ENCODE measurements at regions not wholly inside any gene's neighbourhood (a gene's known extent, or its start where the extent isn't known, plus 50 kb on each side); places are given as distances from the start of the nearest gene placed in this dataset.

DNA sequence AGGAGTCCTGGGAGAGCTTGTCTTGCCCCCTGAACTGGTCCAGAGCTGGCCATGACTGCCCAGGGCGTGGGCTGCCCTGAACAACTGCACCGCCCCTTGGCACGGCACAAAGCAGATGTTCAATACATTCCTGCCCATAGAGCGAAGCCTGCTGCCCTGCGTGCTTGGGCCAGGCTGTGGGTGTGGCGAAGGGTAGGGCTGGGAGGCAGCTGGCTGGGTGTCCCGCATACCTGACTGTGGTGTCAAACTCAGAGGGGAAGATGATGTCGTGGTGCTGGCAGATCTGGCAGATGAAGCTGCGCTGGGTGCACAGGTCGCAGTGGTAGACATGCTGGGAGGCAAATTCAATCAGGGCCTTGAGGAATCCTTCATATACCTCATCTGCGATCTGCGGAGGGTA is 124.2 kb upstream of the SMURF2 start (continued):
- TF ChIP-seq, protein P1, sequence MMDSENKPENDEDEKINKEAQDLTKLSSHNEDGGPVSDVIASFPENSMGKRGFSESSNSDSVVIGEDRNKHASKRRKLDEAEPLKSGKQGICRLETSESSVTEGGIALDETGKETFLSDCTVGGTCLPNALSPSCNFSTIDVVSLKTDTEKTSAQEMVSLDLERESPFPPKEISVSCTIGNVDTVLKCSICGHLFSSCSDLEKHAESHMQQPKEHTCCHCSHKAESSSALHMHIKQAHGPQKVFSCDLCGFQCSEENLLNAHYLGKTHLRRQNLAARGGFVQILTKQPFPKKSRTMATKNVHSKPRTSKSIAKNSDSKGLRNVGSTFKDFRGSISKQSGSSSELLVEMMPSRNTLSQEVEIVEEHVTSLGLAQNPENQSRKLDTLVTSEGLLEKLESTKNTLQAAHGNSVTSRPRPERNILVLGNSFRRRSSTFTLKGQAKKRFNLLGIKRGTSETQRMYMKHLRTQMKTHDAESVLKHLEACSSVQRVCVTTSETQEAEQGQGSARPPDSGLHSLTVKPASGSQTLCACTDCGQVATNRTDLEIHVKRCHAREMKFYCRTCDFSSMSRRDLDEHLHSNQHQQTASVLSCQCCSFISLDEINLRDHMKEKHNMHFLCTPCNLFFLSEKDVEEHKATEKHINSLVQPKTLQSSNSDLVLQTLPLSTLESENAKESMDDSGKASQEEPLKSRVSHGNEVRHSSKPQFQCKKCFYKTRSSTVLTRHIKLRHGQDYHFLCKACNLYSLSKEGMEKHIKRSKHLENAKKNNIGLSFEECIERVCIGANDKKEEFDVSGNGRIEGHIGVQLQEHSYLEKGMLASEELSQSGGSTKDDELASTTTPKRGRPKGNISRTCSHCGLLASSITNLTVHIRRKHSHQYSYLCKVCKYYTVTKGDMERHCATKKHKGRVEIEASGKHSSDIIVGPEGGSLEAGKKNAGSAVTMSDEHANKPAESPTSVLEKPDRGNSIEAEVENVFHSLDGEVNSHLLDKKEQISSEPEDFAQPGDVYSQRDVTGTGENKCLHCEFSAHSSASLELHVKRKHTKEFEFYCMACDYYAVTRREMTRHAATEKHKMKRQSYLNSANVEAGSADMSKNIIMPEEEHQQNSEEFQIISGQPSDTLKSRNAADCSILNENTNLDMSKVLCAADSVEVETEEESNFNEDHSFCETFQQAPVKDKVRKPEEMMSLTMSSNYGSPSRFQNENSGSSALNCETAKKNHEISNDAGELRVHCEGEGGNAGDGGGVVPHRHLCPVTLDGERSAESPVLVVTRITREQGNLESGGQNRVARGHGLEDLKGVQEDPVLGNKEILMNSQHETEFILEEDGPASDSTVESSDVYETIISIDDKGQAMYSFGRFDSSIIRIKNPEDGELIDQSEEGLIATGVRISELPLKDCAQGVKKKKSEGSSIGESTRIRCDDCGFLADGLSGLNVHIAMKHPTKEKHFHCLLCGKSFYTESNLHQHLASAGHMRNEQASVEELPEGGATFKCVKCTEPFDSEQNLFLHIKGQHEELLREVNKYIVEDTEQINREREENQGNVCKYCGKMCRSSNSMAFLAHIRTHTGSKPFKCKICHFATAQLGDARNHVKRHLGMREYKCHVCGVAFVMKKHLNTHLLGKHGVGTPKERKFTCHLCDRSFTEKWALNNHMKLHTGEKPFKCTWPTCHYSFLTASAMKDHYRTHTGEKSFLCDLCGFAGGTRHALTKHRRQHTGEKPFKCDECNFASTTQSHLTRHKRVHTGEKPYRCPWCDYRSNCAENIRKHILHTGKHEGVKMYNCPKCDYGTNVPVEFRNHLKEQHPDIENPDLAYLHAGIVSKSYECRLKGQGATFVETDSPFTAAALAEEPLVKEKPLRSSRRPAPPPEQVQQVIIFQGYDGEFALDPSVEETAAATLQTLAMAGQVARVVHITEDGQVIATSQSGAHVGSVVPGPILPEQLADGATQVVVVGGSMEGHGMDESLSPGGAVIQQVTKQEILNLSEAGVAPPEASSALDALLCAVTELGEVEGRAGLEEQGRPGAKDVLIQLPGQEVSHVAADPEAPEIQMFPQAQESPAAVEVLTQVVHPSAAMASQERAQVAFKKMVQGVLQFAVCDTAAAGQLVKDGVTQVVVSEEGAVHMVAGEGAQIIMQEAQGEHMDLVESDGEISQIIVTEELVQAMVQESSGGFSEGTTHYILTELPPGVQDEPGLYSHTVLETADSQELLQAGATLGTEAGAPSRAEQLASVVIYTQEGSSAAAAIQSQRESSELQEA (CRISPR knock-in tag; IDR thresholded peaks at IDR 0.05; ENCODE audit: not compliant biosample characterization) = no peak
- no peak for TF ChIP-seq GATA4 (IDR thresholded peaks at IDR 0.05; ENCODE audit: borderline replicate concordance, low read depth)
- TF ChIP-seq STAT5B (CRISPR knock-in tag; IDR thresholded peaks at IDR 0.05) = no peak
- no peak for TF ChIP-seq KMT2A (CRISPR knock-in tag; IDR thresholded peaks at IDR 0.05)
- TF ChIP-seq, protein P2, sequence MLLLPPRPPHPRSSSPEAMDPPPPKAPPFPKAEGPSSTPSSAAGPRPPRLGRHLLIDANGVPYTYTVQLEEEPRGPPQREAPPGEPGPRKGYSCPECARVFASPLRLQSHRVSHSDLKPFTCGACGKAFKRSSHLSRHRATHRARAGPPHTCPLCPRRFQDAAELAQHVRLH (CRISPR knock-in tag; IDR thresholded peaks at IDR 0.05; ENCODE audit: borderline replicate concordance, low read depth) = no peak
- no peak for TF ChIP-seq MTF1 (CRISPR knock-in tag; IDR thresholded peaks at IDR 0.05)
- TF ChIP-seq, protein P3, sequence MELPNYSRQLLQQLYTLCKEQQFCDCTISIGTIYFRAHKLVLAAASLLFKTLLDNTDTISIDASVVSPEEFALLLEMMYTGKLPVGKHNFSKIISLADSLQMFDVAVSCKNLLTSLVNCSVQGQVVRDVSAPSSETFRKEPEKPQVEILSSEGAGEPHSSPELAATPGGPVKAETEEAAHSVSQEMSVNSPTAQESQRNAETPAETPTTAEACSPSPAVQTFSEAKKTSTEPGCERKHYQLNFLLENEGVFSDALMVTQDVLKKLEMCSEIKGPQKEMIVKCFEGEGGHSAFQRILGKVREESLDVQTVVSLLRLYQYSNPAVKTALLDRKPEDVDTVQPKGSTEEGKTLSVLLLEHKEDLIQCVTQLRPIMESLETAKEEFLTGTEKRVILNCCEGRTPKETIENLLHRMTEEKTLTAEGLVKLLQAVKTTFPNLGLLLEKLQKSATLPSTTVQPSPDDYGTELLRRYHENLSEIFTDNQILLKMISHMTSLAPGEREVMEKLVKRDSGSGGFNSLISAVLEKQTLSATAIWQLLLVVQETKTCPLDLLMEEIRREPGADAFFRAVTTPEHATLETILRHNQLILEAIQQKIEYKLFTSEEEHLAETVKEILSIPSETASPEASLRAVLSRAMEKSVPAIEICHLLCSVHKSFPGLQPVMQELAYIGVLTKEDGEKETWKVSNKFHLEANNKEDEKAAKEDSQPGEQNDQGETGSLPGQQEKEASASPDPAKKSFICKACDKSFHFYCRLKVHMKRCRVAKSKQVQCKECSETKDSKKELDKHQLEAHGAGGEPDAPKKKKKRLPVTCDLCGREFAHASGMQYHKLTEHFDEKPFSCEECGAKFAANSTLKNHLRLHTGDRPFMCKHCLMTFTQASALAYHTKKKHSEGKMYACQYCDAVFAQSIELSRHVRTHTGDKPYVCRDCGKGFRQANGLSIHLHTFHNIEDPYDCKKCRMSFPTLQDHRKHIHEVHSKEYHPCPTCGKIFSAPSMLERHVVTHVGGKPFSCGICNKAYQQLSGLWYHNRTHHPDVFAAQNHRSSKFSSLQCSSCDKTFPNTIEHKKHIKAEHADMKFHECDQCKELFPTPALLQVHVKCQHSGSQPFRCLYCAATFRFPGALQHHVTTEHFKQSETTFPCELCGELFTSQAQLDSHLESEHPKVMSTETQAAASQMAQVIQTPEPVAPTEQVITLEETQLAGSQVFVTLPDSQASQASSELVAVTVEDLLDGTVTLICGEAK (IDR thresholded peaks at IDR 0.05) = no peak
- TF ChIP-seq, protein P3 (CRISPR knock-in tag; IDR thresholded peaks at IDR 0.05) = no peak
- TF ChIP-seq, protein P4, sequence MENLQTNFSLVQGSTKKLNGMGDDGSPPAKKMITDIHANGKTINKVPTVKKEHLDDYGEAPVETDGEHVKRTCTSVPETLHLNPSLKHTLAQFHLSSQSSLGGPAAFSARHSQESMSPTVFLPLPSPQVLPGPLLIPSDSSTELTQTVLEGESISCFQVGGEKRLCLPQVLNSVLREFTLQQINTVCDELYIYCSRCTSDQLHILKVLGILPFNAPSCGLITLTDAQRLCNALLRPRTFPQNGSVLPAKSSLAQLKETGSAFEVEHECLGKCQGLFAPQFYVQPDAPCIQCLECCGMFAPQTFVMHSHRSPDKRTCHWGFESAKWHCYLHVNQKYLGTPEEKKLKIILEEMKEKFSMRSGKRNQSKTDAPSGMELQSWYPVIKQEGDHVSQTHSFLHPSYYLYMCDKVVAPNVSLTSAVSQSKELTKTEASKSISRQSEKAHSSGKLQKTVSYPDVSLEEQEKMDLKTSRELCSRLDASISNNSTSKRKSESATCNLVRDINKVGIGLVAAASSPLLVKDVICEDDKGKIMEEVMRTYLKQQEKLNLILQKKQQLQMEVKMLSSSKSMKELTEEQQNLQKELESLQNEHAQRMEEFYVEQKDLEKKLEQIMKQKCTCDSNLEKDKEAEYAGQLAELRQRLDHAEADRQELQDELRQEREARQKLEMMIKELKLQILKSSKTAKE (CRISPR knock-in tag; IDR thresholded peaks at IDR 0.05; ENCODE audit: borderline replicate concordance) = no peak
- TF ChIP-seq ZBTB7A (CRISPR knock-in tag; IDR thresholded peaks at IDR 0.05) = no peak

Data from HepG2 (cell line).